Pancreas (tissue), 10 donors: ENCODE measurements at regions not wholly inside any gene's neighbourhood (a gene's known extent, or its start where the extent isn't known, plus 50 kb on each side); places are given as distances from the start of the nearest gene placed in this dataset.

Experiments
- ATAC-seq, 4 donors: fragments of 200-7000 bp; cut with Tn5 transposase; one replicate each; pipeline versions ENCODE4 v1.8.0 to v1.9.1; 2020; ENCODE audit warnings: mild to moderate bottlenecking in 4 of 4, moderate library complexity in 4 of 4
- DNase-seq, 6 donors: peaks; one replicate each; pipeline ENCODE4 v3.0.0-alpha.2; 2020
- FAIRE-seq: peaks from 2 replicates; lab custom pipeline; 2012; peaks lifted over from hg19 to GRCh38; lab: Jason Lieb, UNC
- H3K27ac ChIP-seq, 4 donors: fragments of 200-600 bp; sonication (generic); 1 replicate in 3 of 4; 2 replicates in 1 of 4; pipeline versions ENCODE4 v1.5.0 to v1.8.0; 2020
- H3K27me3 ChIP-seq, 4 donors: fragments of 200-600 bp; one replicate each; pipeline ENCODE4 v1.8.0; 2021
- H3K36me3 ChIP-seq, 3 donors: fragments of 200-600 bp; sonication (generic) in 1 of 3; one replicate each; pipeline versions ENCODE4 v1.5.0 to v1.8.0; 2020 to 2021
- H3K4me1 ChIP-seq, 3 donors: fragments of 200-600 bp; one replicate each; pipeline ENCODE4 v1.8.0; 2021
- H3K4me3 ChIP-seq, 4 donors: fragments of 200-600 bp; sonication (generic) in 2 of 4; one replicate each; pipeline versions ENCODE4 v1.5.0 to v1.8.0; 2020 to 2021
- H3K9me3 ChIP-seq, 4 donors: fragments of 200-600 bp; one replicate each; pipeline ENCODE4 v1.8.0; 2021
- CTCF ChIP-seq, 4 donors: fragments of 200-600 bp; sonication (generic) in 3 of 4; IDR thresholded peaks; one replicate each; pipeline versions ENCODE4 v1.5.0 to v1.8.0; 2021; ENCODE audit warnings: antibody characterized with exemption in 4 of 4
- WGBS, 2 donors: extraction: QIAGEN DNeasy Blood & Tissue Kit; methylation state at CpG; one replicate each; pipeline ENCODE4 v1.1.7; 2013; 5-methylcytosine and 5-hydroxymethylcytosine counted together
- intact Hi-C, 3 donors: fragments of 100-400 bp; cut with DNase I; formaldehyde crosslinking; loops; one replicate each; pipeline versions ENCODE4 v1.11.1 to v1.14.2; 2022
- donor health status: healthy with polysubstance abuse.
- donor health status: DM: no; HTN: no; CAD: no; lungs with moderate emphysema.
- donor health status: DM: no; HTN: no; CAD: no.
- donor health status: control.
- donor health status: control.
- donor health status: Bipolar disorder and iron deficiency.
- donor health status: DM: yes; HTN: yes; CAD: no.
- donor health status: DM: no; HTN: no; CAD: no.
- donor health status: DM: no; HTN: no; CAD: no.
- donor health status: DM: yes; HTN: yes; CAD: no.

- no peak overlapping the region for H3K27ac ChIP-seq
- ATAC-seq (no peak), FAIRE-seq (no peak), DNase-seq (no peak)
- H3K4me3 ChIP-seq: no peak overlapping the region
- H3K9me3 ChIP-seq: no peaks in the 10 kb centered on the region
- intact Hi-C loops: no loop called here
- no peaks in the 10 kb centered on the region for H3K36me3 ChIP-seq
- H3K27me3 ChIP-seq: no peaks in the 10 kb centered on the region
- H3K4me1 ChIP-seq: no peaks in the 10 kb centered on the region
- TF ChIP-seq CTCF (IDR thresholded peaks at IDR 0.05): no peak
- WGBS, 2 donors: 48 to 59% methylated on average over 3 of the region's 3 CpGs
These were observed 508.8 kb upstream of the CELF4 start for GRCh38 chr18:38074298-38074876.

GRCh38 chr18:38067821-38068220 lies 502.2 kb upstream of the CELF4 start:
- Histone ChIP-seq H3K4me1 (no peaks in the 10 kb centered on the region), H3K4me3 (no peak overlapping the region), H3K27ac (no peak overlapping the region), H3K36me3 (no peaks in the 10 kb centered on the region), H3K9me3 (no peaks in the 10 kb centered on the region), H3K27me3 (no peaks in the 10 kb centered on the region)
- WGBS, 2 donors: 62 to 73% methylated on average over 2 of the region's 2 CpGs
- FAIRE-seq (no peak), DNase-seq (no peak), ATAC-seq (no peak)
- no peak for TF ChIP-seq CTCF (IDR thresholded peaks at IDR 0.05)
- intact Hi-C loops: no loop called here

- Histone ChIP-seq H3K9me3 (no peaks in the 10 kb centered on the region), H3K27ac (no peak overlapping the region), H3K4me3 (no peak overlapping the region), H3K4me1 (no peaks in the 10 kb centered on the region), H3K27me3 (no peaks in the 10 kb centered on the region), H3K36me3 (no peaks in the 10 kb centered on the region)
- ATAC-seq: no peak
- 80 to 87% methylated on average over 1 of the region's 1 CpG for WGBS, 2 donors
- no peak for DNase-seq
- no peak for TF ChIP-seq CTCF (IDR thresholded peaks at IDR 0.05)
- intact Hi-C loops: no loop called here
- FAIRE-seq: no peak
These were observed 501.5 kb upstream of the CELF4 start for GRCh38 chr18:38067086-38067485.

GRCh38 chr18:38052879-38053590 lies 487.4 kb upstream of the CELF4 start:
- DNase-seq: no peak
- TF ChIP-seq CTCF (IDR thresholded peaks at IDR 0.05): no peak
- Histone ChIP-seq H3K27me3 (no peaks in the 10 kb centered on the region), H3K27ac (no peak overlapping the region), H3K4me3 (no peak overlapping the region), H3K9me3 (no peaks in the 10 kb centered on the region), H3K36me3 (no peaks in the 10 kb centered on the region), H3K4me1 (no peaks in the 10 kb centered on the region)
- intact Hi-C loops: no loop called here
- 61 to 68% methylated on average over 3 of the region's 3 CpGs for WGBS, 2 donors
- no peak for ATAC-seq
- no peak for FAIRE-seq

GRCh38 chr18:38047820-38048219 lies 482.2 kb upstream of the CELF4 start:
- TF ChIP-seq CTCF (IDR thresholded peaks at IDR 0.05): no peak
- no peak for ATAC-seq
- Histone ChIP-seq H3K9me3 (no peaks in the 10 kb centered on the region), H3K27me3 (no peaks in the 10 kb centered on the region), H3K36me3 (no peaks in the 10 kb centered on the region), H3K4me1 (no peaks in the 10 kb centered on the region), H3K27ac (no peak overlapping the region), H3K4me3 (no peak overlapping the region)
- intact Hi-C loops: no loop called here
- no peak for FAIRE-seq
- DNase-seq: no peak
- 48 to 51% methylated on average over 3 of the region's 3 CpGs for WGBS, 2 donors
